Upper lobe of left lung (tissue), 4 donors: ENCODE measurements at regions not wholly inside any gene's neighbourhood (a gene's known extent, or its start where the extent isn't known, plus 50 kb on each side); places are given as distances from the start of the nearest gene placed in this dataset.

ENCODE experiments used
- EP300 ChIP-seq, 4 donors: sonication (generic); formaldehyde crosslinking; IDR thresholded peaks; one replicate each; pipeline ENCODE4 v1.5.1; 2017; ENCODE audit warnings: antibody characterized with exemption in 4 of 4, control low read depth in 2 of 4
- POLR2A ChIP-seq, 4 donors: fragments of 450-650 bp; IDR thresholded peaks; one replicate each; pipeline ENCODE4 v1.5.1; 2016 to 2017; ENCODE audit warnings: antibody characterized with exemption in 4 of 4, mild to moderate bottlenecking in 2 of 4
- POLR2AphosphoS5 ChIP-seq, 2 donors: sonication (generic); formaldehyde crosslinking; IDR thresholded peaks; one replicate each; pipeline ENCODE4 v1.5.1; 2017; ENCODE audit warnings: antibody characterized with exemption in 2 of 2
- TF ChIP-seq, protein P1 (sequence below), 6 experiments: fragments of 450-650 bp in 4 of 6; fragments of 200-600 bp in 2 of 6; sonication (generic) in 2 of 6; IDR thresholded peaks; one replicate each; pipeline ENCODE4 v1.5.1; 2016 to 2019; ENCODE audit warnings: antibody characterized with exemption in 6 of 6

DNA sequence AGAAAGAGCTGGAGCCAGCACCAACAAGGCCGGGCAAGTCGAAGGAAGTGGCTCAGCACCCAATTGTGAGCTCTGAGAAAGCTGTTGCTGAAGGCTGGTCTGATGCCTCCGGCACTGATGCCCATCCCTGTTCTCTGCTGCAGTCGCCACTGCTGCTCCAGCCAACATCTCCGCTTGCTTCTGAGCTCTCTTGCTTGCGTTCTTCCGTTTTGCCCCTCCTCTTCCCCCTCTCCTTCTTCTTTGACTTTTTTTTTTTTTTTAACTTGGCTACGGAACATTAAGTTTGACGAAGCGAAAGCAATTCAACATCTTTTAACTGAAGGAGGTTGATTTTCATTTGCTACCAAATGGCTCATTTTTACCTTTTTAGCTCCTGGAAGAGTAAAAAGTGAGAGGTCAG lies 442.9 kb downstream of the MCTP2 start:
- TF ChIP-seq POLR2A (IDR thresholded peaks at IDR 0.05) (no peak), POLR2AphosphoS5 (IDR thresholded peaks at IDR 0.05) (no peak), EP300 (IDR thresholded peaks at IDR 0.05) (no peak)
- TF ChIP-seq, protein P1, sequence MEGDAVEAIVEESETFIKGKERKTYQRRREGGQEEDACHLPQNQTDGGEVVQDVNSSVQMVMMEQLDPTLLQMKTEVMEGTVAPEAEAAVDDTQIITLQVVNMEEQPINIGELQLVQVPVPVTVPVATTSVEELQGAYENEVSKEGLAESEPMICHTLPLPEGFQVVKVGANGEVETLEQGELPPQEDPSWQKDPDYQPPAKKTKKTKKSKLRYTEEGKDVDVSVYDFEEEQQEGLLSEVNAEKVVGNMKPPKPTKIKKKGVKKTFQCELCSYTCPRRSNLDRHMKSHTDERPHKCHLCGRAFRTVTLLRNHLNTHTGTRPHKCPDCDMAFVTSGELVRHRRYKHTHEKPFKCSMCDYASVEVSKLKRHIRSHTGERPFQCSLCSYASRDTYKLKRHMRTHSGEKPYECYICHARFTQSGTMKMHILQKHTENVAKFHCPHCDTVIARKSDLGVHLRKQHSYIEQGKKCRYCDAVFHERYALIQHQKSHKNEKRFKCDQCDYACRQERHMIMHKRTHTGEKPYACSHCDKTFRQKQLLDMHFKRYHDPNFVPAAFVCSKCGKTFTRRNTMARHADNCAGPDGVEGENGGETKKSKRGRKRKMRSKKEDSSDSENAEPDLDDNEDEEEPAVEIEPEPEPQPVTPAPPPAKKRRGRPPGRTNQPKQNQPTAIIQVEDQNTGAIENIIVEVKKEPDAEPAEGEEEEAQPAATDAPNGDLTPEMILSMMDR (IDR thresholded peaks at IDR 0.05), result no peak
